ENCODE measurements at regions not wholly inside any gene's neighbourhood (a gene's known extent, or its start where the extent isn't known, plus 50 kb on each side); places are given as distances from the start of the nearest gene placed in this dataset.
"Not testable (repeated sequence)": the region's sequence is repeated elsewhere in the genome, so short reads cannot be mapped to it uniquely, and the experiment has no call there.

- FAIRE-seq (peak; percentile 31), DNase-seq (ENCODE audit: extremely low spot score, insufficient read length, low read depth) (no peak)
Observed at GRCh38 chr5:96483878-96484277, 50.8 kb upstream of the PCSK1 start.

DNA sequence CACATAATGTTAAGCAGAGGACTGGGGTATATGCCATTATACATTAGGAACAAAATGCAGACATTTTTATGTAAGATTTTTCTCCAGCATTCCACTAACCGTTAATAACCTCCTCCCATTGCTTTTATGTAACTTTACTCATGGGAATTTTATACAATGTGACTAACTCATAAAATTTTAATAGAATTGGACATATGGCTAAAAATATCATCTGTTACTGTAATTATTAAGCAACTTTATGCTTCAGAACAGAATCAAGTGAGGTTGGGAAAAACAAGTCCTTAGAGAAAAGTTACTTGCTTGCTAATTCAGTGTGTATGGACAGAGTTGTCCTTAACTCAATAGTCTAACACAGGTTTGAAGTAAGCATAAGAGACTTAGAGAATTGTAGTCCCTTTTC is 54.8 kb upstream of the PCSK1 start:
- DNase-seq (ENCODE audit: extremely low spot score, insufficient read length, low read depth) (no peak), FAIRE-seq (no peak)

DNA sequence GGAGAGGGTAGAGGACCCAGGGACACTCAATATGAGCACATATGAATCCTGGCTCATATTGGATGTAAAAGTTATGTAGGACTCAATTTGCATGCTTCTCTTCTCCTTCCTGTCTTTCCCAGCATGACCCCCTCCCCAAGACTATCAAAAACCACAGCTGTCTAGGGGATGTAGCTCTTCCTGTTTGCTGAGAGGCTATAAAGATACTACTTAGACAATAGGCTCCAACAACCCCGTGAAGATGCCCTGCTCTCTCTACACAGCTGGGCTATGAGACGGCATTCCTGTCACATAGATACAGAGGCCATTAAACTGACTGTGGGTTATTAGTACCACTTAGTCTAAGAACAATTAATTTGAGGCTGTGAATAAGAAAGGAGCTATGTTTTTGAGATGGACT is 56.5 kb upstream of the PCSK1 start:
- no peak for DNase-seq (ENCODE audit: extremely low spot score, insufficient read length, low read depth)
- FAIRE-seq, result no peak

DNA sequence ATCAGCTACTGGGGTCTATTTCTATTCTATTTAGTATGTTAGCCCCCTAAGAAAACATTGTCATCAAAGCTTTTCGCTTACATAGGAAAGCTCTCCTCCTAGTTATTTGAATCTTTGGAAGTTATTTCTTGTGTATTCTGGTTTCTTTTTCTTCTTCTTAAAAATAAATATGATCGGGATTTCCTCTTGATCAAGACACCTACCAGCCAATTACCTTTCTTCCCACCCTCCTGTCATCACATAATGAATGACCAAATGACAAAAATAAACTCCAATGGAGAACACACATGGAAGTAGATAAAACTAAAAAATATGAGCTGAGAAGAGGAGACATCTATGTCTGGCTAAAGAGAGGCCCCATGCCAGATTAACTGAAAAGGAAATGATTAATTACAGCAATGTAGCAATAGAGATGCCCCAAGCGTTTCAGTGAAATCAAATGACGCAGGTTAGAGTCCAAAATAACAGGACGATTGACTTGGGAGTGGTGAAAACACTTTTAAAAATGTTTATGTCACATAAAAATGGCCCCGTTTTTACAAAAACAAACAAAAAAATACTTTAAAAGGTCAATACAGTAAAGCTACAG is 59.5 kb upstream of the PCSK1 start:
- FAIRE-seq, result no peak
- DNase-seq (ENCODE audit: extremely low spot score, insufficient read length, low read depth), result no peak

DNA sequence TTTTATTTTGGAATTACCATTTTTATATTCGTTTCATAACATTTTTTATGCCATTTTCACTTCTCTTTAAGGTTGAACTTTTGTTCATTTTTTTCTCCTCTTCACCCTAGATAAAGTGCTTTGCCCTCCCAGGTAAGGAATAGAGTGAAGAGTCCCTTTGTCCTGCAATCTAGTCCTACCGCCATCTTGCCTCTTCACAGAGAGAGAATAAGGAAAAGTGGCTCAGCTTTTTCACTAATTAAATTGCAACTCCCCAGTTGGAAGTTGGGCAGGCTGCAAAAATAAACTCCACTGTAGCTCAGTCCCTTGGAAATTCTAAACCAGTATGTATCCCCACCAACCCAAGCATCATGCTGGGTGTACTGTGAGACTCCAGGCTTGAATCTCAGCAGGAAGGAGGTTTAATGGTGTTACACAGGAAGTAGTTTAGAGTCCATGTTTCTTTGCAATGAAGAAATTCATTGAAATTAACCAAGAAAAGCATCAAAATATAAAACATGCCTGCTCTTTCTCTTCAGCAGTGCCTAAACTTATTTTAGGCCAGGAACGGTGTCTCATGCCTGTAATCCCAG is 60.3 kb upstream of the PCSK1 start:
- DNase-seq (ENCODE audit: extremely low spot score, insufficient read length, low read depth) (no peak), FAIRE-seq (no peak)

DNA sequence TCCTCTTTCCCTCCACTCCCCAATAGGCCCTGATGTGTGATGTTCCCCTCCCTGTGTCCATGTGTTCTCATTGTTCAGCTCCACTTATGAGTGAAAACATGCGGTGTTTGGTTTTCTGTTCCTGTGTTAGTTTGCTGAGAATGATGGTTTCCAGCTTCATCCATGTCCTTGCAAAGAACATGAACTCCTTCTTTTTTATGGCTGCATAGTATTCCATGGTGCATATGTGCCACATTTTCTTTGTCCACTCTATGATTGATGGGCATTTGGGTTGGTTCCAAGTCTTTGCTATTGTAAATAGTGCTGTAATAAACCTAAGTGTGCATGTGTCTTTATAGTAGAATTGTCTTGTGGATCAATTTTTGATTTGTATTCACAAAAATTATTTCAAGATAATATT is 62.4 kb upstream of the PCSK1 start:
- DNase-seq (ENCODE audit: extremely low spot score, insufficient read length, low read depth); FAIRE-seq: not testable (repeated sequence)

DNA sequence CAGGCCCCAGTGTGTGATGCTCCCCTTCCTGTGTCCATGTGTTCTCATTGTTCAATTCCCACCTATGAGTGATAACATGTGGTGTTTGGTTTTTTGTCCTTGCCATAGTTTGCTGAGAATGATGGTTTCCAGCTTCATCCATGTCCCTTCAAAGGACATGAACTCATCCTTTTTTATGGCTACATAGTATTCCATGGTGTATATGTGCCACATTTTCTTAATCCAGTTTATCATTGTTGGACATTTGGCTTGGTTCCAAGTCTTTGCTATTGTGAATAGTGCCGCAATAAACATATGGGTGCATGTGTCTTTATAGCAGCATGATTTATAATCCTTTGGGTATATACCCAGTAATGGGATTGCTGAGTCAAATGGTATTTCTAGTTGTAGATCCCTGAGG is 64.0 kb upstream of the PCSK1 start:
- FAIRE-seq; DNase-seq (ENCODE audit: extremely low spot score, insufficient read length, low read depth): not testable (repeated sequence)

- no peak for DNase-seq (ENCODE audit: extremely low spot score, insufficient read length, low read depth)
- FAIRE-seq, result no peak
Observed at GRCh38 chr5:96499753-96500345, 66.8 kb upstream of the PCSK1 start.

GRCh38 chr5:96501991-96502646 is 69.1 kb upstream of the PCSK1 start:
- FAIRE-seq, result no peak
- no peak for DNase-seq (ENCODE audit: extremely low spot score, insufficient read length, low read depth)

DNA sequence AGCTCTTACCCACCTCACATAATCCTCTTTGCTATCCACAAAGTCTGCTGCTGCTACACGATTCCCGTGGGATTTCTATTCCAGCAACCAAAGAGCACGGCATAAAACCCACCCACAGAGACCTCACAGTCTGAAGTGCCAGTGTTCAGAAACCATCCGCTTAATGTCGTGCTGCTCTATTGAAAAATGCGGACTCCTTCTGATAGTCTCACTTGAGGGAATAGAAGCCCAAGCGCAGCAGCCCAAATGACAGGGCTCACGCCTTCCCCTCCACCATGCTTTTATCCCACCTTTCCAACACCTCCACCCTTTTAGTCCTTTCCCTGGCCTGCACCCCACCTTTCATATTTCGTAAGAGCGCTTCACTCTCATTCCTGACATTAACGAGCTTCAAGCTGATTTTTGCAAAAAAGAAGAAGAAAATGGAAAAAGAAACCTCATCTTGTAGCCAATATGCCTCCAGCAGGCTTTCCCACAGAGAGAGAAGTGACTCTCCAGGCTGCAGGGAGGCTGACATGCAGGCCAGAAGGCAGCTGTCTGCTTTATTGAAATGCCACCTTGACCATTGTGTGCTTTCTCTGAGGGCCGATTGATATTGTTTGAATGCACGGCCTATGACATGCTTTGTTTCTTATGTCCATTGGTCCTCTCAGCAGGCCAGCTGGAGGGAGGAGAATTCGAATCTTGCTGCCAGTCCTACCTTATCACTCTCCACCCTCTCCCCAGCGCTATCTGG is 70.6 kb upstream of the PCSK1 start:
- no peak for FAIRE-seq
- no peak for DNase-seq (ENCODE audit: extremely low spot score, insufficient read length, low read depth)

DNA sequence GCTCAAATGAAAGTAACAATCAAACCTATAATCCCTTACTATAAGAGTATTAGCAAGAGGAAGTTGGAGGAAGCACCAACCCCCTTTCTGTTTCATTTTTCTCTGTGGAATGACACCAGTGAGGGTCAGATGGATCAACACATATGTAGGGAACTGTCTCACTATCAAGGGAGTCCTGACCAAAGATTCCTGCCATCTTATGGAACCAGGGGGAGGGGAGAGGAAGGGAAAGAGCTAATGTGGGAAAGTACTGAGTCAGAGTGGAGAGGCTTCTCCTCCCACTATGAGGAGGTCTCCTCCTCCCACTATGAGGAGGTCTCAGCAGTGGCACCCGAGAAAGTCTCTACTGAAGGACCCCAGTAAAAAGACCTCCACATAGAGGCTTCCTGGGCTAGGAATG is 73.3 kb upstream of the PCSK1 start:
- FAIRE-seq, result no peak
- no peak for DNase-seq (ENCODE audit: extremely low spot score, insufficient read length, low read depth)

GRCh38 chr5:96506866-96507527 is 73.9 kb upstream of the PCSK1 start:
- FAIRE-seq (no peak), DNase-seq (ENCODE audit: extremely low spot score, insufficient read length, low read depth) (no peak)

- DNase-seq (ENCODE audit: extremely low spot score, insufficient read length, low read depth) (no peak), FAIRE-seq (no peak)
Observed at GRCh38 chr5:96509316-96509715, 76.3 kb upstream of the PCSK1 start.

- FAIRE-seq, result no peak
- DNase-seq (ENCODE audit: extremely low spot score, insufficient read length, low read depth), result no peak
Observed at GRCh38 chr5:96509721-96510350, 76.8 kb upstream of the PCSK1 start.

GRCh38 chr5:96516631-96517071 is 83.6 kb upstream of the PCSK1 start:
- DNase-seq (ENCODE audit: extremely low spot score, insufficient read length, low read depth) (no peak), FAIRE-seq (no peak)

GRCh38 chr5:96517295-96517694 is 84.2 kb upstream of the PCSK1 start:
- FAIRE-seq (no peak), DNase-seq (ENCODE audit: extremely low spot score, insufficient read length, low read depth) (no peak)

GRCh38 chr5:96520345-96520744 is 87.3 kb upstream of the PCSK1 start:
- FAIRE-seq, result no peak
- DNase-seq (ENCODE audit: extremely low spot score, insufficient read length, low read depth), result no peak

DNA sequence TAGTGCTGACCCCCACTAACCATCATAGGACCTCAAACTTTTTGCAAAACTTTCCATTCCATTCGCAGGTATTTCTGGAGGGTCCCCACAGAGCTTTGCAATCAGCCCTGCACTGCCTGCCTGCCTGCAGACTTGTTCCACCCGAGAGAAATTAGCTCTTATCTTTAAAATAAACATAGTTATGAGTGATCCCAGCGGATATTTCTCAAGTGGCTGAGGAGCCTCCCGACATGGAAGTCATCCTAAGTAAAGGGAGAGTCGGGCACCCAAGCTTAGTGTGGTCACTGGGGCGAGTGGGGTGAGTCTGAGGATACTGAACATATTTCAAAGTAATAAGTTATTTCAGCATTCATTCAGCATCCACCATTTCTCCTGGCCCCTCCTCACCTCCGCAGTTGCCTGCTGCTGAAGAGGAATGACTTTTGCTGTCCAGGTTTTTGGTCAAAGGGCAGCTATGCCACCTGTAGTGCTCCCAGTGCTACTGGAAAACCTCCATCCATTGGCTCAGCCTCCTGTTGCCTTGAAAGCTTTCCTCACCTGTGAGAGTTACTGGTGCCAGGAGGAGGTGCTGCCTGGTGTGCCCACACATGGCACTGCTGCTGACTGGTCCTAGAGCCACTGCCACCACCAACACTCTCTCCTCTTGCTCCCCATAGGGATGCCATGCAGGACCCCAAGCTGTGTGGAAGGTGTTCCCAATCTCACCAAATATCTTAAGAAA is 89.7 kb upstream of the PCSK1 start:
- no peak for FAIRE-seq
- no peak for DNase-seq (ENCODE audit: extremely low spot score, insufficient read length, low read depth)
